ENCODE measurements at regions not wholly inside any gene's neighbourhood (a gene's known extent, or its start where the extent isn't known, plus 50 kb on each side); places are given as distances from the start of the nearest gene placed in this dataset.

DNA sequence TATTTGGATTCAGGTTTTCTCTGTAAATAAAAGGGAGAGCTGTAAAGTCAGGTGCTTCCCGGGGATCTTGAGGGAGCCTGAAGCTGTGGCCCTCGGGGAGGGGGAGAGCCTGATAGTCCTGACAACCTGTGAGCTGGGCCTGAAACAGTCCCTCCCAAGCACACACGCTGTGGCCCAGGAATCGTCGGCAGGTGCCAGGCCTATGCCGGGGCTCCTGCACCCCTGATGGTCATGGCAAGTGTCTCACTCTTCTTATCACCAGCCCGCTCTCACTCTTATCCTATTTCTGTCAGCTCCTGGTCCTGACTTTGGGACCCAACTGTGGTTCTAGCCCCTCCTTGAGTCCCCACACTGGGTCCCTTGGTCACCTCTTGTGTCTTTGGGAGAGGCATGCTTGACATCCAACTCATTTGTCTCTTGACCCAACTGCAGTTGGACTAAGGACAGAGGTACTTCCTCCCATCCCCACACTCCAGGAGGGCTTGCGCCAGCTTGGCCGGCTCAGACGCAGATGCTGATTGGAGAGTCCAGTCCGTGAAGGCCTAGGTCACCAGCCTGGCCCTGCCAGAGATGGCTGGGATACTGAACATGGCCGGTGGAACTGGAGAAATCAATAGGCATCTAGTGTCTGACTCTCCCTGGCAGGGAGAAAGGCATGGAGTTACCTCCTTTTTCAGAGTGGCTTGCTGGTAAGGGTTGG, 170.5 kb upstream of the WSCD1 start:
- TF ChIP-seq POLR2A (IDR thresholded peaks at IDR 0.05), result no peak
- TF ChIP-seq, protein P1, sequence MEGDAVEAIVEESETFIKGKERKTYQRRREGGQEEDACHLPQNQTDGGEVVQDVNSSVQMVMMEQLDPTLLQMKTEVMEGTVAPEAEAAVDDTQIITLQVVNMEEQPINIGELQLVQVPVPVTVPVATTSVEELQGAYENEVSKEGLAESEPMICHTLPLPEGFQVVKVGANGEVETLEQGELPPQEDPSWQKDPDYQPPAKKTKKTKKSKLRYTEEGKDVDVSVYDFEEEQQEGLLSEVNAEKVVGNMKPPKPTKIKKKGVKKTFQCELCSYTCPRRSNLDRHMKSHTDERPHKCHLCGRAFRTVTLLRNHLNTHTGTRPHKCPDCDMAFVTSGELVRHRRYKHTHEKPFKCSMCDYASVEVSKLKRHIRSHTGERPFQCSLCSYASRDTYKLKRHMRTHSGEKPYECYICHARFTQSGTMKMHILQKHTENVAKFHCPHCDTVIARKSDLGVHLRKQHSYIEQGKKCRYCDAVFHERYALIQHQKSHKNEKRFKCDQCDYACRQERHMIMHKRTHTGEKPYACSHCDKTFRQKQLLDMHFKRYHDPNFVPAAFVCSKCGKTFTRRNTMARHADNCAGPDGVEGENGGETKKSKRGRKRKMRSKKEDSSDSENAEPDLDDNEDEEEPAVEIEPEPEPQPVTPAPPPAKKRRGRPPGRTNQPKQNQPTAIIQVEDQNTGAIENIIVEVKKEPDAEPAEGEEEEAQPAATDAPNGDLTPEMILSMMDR (IDR thresholded peaks at IDR 0.05), result no peak

All from Peyer's patch (tissue), 4 donors.